B cell (primary cell): ENCODE measurements at regions not wholly inside any gene's neighbourhood (a gene's known extent, or its start where the extent isn't known, plus 50 kb on each side); places are given as distances from the start of the nearest gene placed in this dataset.

Source experiments
- ATAC-seq: fragments of 200-7000 bp; cut with Tn5 transposase; one replicate; pipeline ENCODE4 v1.10.0; 2021; ENCODE audit warnings: low read depth, mild to moderate bottlenecking, moderate number of reproducible peaks, moderate library complexity
- CTCF ChIA-PET: fragments of 350-600 bp; sonication (Branson Sonifier 250); formaldehyde crosslinking; loops from one replicate; lab custom pipeline; 2021; ENCODE audit warnings: antibody characterized with exemption, inconsistent platforms; lab: Charles Lee
- POLR2A ChIA-PET: fragments of 350-600 bp; sonication (Branson Sonifier 250); formaldehyde crosslinking; loops from one replicate; lab custom pipeline; 2021; ENCODE audit warnings: antibody characterized with exemption; lab: Charles Lee
- DNase-seq: peaks from one replicate; pipeline ENCODE4 v3.0.0; 2013
- H2AFZ ChIP-seq: 2 replicates; pipeline ENCODE4 v1.6.1; 2012; ENCODE audit warnings: mild to moderate bottlenecking, low read depth, low read length; ENCODE audit not compliant: insufficient read depth, poor library complexity, severe bottlenecking
- H3K27ac ChIP-seq, 2 donors: 1 replicate in 1 of 2; 2 replicates in 1 of 2; pipeline ENCODE4 v1.5.1; 2012 to 2013; ENCODE audit warnings: low read length in 2 of 2, mild to moderate bottlenecking in 2 of 2, moderate library complexity in 1 of 2
- H3K27me3 ChIP-seq, 4 experiments: fragments of 200-600 bp in 1 of 4; sonication (generic) in 1 of 4; replicated peaks in 1 of 4; 1 replicate in 2 of 4; 2 replicates in 2 of 4; pipeline versions ENCODE4 v1.6.1 to v1.7.0; 2013 to 2016; ENCODE audit warnings: low read length in 3 of 4, mild to moderate bottlenecking in 2 of 4, mixed read lengths in 1 of 4, moderate library complexity in 1 of 4; ENCODE audit not compliant: insufficient read depth in 4 of 4, control insufficient read depth in 3 of 4; ENCODE audit errors: control extremely low read depth in 1 of 4
- H3K36me3 ChIP-seq, 2 experiments: replicated peaks in 1 of 2; 1 replicate in 1 of 2; 2 replicates in 1 of 2; pipeline versions ENCODE4 v1.6.1 to v1.7.1; 2013; ENCODE audit warnings: low read length in 1 of 2; ENCODE audit not compliant: insufficient read depth in 2 of 2, control insufficient read depth in 1 of 2; ENCODE audit errors: control extremely low read depth in 1 of 2, extremely low read depth in 1 of 2
- H3K4me1 ChIP-seq, 2 donors: fragments of 200-600 bp in 1 of 2; sonication (generic) in 1 of 2; 1 replicate in 1 of 2; 2 replicates in 1 of 2; pipeline versions ENCODE4 v1.5.1 to v1.6.1; 2013 to 2017; ENCODE audit warnings: low read length in 2 of 2; ENCODE audit not compliant: control insufficient read depth in 2 of 2, insufficient read depth in 2 of 2
- H3K4me2 ChIP-seq: replicated peaks from 2 replicates; pipeline ENCODE3; 2012; ENCODE audit warnings: mild to moderate bottlenecking, low read depth, low read length; ENCODE audit not compliant: poor library complexity, severe bottlenecking
- H3K4me3 ChIP-seq, 5 experiments: fragments of 200-600 bp in 1 of 5; sonication (generic) in 1 of 5; 1 replicate in 3 of 5; 2 replicates in 2 of 5; pipeline versions ENCODE4 v1.5.1 to v1.7.0; 2011 to 2016; ENCODE audit warnings: low read length in 4 of 5, mild to moderate bottlenecking in 4 of 5, low read depth in 2 of 5, control low read depth in 1 of 5, moderate library complexity in 1 of 5; ENCODE audit not compliant: insufficient read depth in 1 of 5; ENCODE audit errors: control extremely low read depth in 1 of 5, extremely low read depth in 1 of 5
- H3K79me2 ChIP-seq: fragments of 200-600 bp; sonication (generic); one replicate; pipeline ENCODE4 v1.6.0; 2016; ENCODE audit warnings: low read length; ENCODE audit not compliant: control insufficient read depth, insufficient read depth
- H3K9ac ChIP-seq: fragments of 200-600 bp; sonication (generic); 2 replicates; pipeline ENCODE4 v1.6.1; 2017; ENCODE audit warnings: mild to moderate bottlenecking, low read length, moderate library complexity
- H3K9me3 ChIP-seq, 3 donors: one replicate each; pipeline versions ENCODE4 v1.6.1 to v1.7.1; 2013; ENCODE audit warnings: low read length in 2 of 3; ENCODE audit not compliant: control insufficient read depth in 2 of 3, insufficient read depth in 1 of 3; ENCODE audit errors: control extremely low read depth in 1 of 3
- H4K20me1 ChIP-seq: 2 replicates; pipeline ENCODE4 v1.6.0; 2012; ENCODE audit warnings: mild to moderate bottlenecking, low read length; ENCODE audit not compliant: insufficient read depth, control insufficient read depth, poor library complexity, severe bottlenecking
- H3K27ac Mint-ChIP-seq: one replicate; pipeline ENCODE4 v1.8.0; 2021; ENCODE audit warnings: mixed read lengths
- H3K27me3 Mint-ChIP-seq: one replicate; pipeline ENCODE4 v1.8.0; 2021; ENCODE audit warnings: mixed read lengths
- H3K4me1 Mint-ChIP-seq: one replicate; pipeline ENCODE4 v1.8.0; 2021; ENCODE audit warnings: mixed read lengths
- H3K4me3 Mint-ChIP-seq: one replicate; pipeline ENCODE4 v1.8.0; 2021; ENCODE audit warnings: mixed read lengths
- H3K9me3 Mint-ChIP-seq: one replicate; pipeline ENCODE4 v1.8.0; 2022; ENCODE audit warnings: mixed read lengths; ENCODE audit not compliant: insufficient read depth
- CTCF ChIP-seq: fragments of 200-600 bp; IDR thresholded peaks from one replicate; pipeline ENCODE4 v1.8.0; 2022; ENCODE audit warnings: antibody characterized with exemption, mild to moderate bottlenecking
- EZH2 ChIP-seq: IDR thresholded peaks from 2 replicates; pipeline ENCODE4 v1.6.1; 2012; ENCODE audit warnings: borderline replicate concordance, low read depth, mild to moderate bottlenecking, moderate library complexity, low read length; ENCODE audit not compliant: insufficient read depth, poor library complexity, severe bottlenecking
- WGBS: methylation state at CpG from one replicate; pipeline ENCODE4 v1.1.5; 2013; ENCODE audit warnings: missing lambda C conversion rate; ENCODE audit not compliant: insufficient coverage; 5-methylcytosine and 5-hydroxymethylcytosine counted together
- intact Hi-C: fragments of 100-400 bp; cut with micrococcal nuclease; formaldehyde crosslinking; loops from one replicate; pipeline ENCODE4 v1.10.0; 2022

GRCh38 chr4:52343595-52343994 lies 292.5 kb downstream of the SPATA18 start:
- no peak for TF ChIP-seq EZH2
- TF ChIP-seq CTCF = no peak
- POLR2A ChIA-PET = no interaction called here
- WGBS = no CpG with 5 or more reads among the region's 1 CpG

GRCh38 chr4:52350926-52351325 lies 299.8 kb downstream of the SPATA18 start:
- TF ChIP-seq EZH2 (no peak), CTCF (no peak)
- CTCF ChIA-PET = no interaction called here
- no peak overlapping the region for H3K9ac ChIP-seq
- H3K4me1 ChIP-seq = no peaks in the 10 kb centered on the region
- no peak overlapping the region for H3K27ac ChIP-seq
- H3K4me3 ChIP-seq = no peak overlapping the region
- POLR2A ChIA-PET = no interaction called here
- no peak overlapping the region for H3K4me2 ChIP-seq
- H3K27ac Mint-ChIP-seq = no peak overlapping the region
- WGBS = no CpG with 5 or more reads among the region's 1 CpG
- H3K36me3 ChIP-seq = no peaks in the 10 kb centered on the region
- no peaks in the 10 kb centered on the region for H3K9me3 Mint-ChIP-seq
- no peaks in the 10 kb centered on the region for H3K27me3 ChIP-seq
- no peak overlapping the region for H3K4me3 Mint-ChIP-seq
- H3K79me2 ChIP-seq = no peaks in the 10 kb centered on the region
- no peaks in the 10 kb centered on the region for H3K27me3 Mint-ChIP-seq
- ATAC-seq (no peak), DNase-seq (no peak)
- intact Hi-C loops = no loop called here
- H4K20me1 ChIP-seq = no peaks in the 10 kb centered on the region
- no peaks in the 10 kb centered on the region for H3K9me3 ChIP-seq
- H3K4me1 Mint-ChIP-seq = no peaks in the 10 kb centered on the region
- no peak overlapping the region for H2AFZ ChIP-seq

More at GRCh38 chr4:52343595-52343994, 292.5 kb downstream of the SPATA18 start:
- DNase-seq = no peak
- intact Hi-C loops = no loop called here
- no peak overlapping the region for H3K4me3 Mint-ChIP-seq
- CTCF ChIA-PET = no interaction called here
- Histone ChIP-seq H3K27ac (no peak overlapping the region), H3K4me3 (no peak overlapping the region), H4K20me1 (no peaks in the 10 kb centered on the region), H2AFZ (no peak overlapping the region), H3K27me3 (no peaks in the 10 kb centered on the region), H3K4me1 (no peaks in the 10 kb centered on the region), H3K4me2 (no peak overlapping the region), H3K36me3 (no peaks in the 10 kb centered on the region), H3K79me2 (no peaks in the 10 kb centered on the region), H3K9me3 (peaks cover 0 to 6% (median 0%) of the 10 kb centered on the region in 3 donors), H3K9ac (no peak overlapping the region)
- no peak overlapping the region for H3K27ac Mint-ChIP-seq
- H3K9me3 Mint-ChIP-seq = no peaks in the 10 kb centered on the region
- H3K4me1 Mint-ChIP-seq = no peaks in the 10 kb centered on the region
- no peak for ATAC-seq
- peaks cover 3% of the 10 kb centered on the region for H3K27me3 Mint-ChIP-seq
